GM19395 (cell line): ENCODE measurements at regions not wholly inside any gene's neighbourhood (a gene's known extent, or its start where the extent isn't known, plus 50 kb on each side); places are given as distances from the start of the nearest gene placed in this dataset.

Experiments
- ATAC-seq: cut with Tn5 transposase; IDR thresholded peaks from one replicate; pipeline ENCODE4 v1.9.1; 2021; ENCODE audit warnings: mild to moderate bottlenecking, moderate library complexity; ENCODE audit not compliant: unreplicated experiment

- no peak for ATAC-seq
Measured at GRCh38 chr3:90010341-90010740, 902.9 kb downstream of the EPHA3 start.

- no peak for ATAC-seq
Measured at GRCh38 chr3:90011131-90011530, 903.7 kb downstream of the EPHA3 start.

- ATAC-seq: no peak
Measured at GRCh38 chr3:90011596-90011995, 904.2 kb downstream of the EPHA3 start.

- ATAC-seq: no peak
Measured at GRCh38 chr3:90011996-90012395, 904.6 kb downstream of the EPHA3 start.

GRCh38 chr3:90015688-90016356, 908.4 kb downstream of the EPHA3 start:
- no peak for ATAC-seq

GRCh38 chr3:90016555-90016954, 909.1 kb downstream of the EPHA3 start:
- ATAC-seq: no peak

- ATAC-seq: no peak
Measured at GRCh38 chr3:90018779-90019178, 911.4 kb downstream of the EPHA3 start.

GRCh38 chr3:90025019-90025418, 917.6 kb downstream of the EPHA3 start:
- ATAC-seq: no peak

- no peak for ATAC-seq
Measured at GRCh38 chr3:90026406-90026805, 919.0 kb downstream of the EPHA3 start.

- no peak for ATAC-seq
Measured at GRCh38 chr3:90031121-90031520, 923.7 kb downstream of the EPHA3 start.

GRCh38 chr3:90032980-90033641, 925.7 kb downstream of the EPHA3 start:
- ATAC-seq: no peak

- no peak for ATAC-seq
Measured at GRCh38 chr3:90034038-90034437, 926.6 kb downstream of the EPHA3 start.

GRCh38 chr3:90035643-90036042, 928.2 kb downstream of the EPHA3 start:
- ATAC-seq: no peak

GRCh38 chr3:90036939-90037469, 929.6 kb downstream of the EPHA3 start:
- no peak for ATAC-seq

GRCh38 chr3:90039994-90040393, 932.6 kb downstream of the EPHA3 start:
- ATAC-seq: no peak

- no peak for ATAC-seq
Measured at GRCh38 chr3:90040554-90040953, 933.1 kb downstream of the EPHA3 start.

- no peak for ATAC-seq
Measured at GRCh38 chr3:90041995-90042394, 934.6 kb downstream of the EPHA3 start.

- ATAC-seq: no peak
Measured at GRCh38 chr3:90043287-90043686, 935.9 kb downstream of the EPHA3 start.

- no peak for ATAC-seq
Measured at GRCh38 chr3:90044084-90044816, 936.8 kb downstream of the EPHA3 start.

GRCh38 chr3:90052425-90052950, 945.1 kb downstream of the EPHA3 start:
- ATAC-seq: no peak

GRCh38 chr3:90054311-90054710, 946.9 kb downstream of the EPHA3 start:
- ATAC-seq: no peak

- ATAC-seq: no peak
Measured at GRCh38 chr3:90055666-90056065, 948.2 kb downstream of the EPHA3 start.
